AG09309 (cell line): ENCODE measurements at regions not wholly inside any gene's neighbourhood (a gene's known extent, or its start where the extent isn't known, plus 50 kb on each side); places are given as distances from the start of the nearest gene placed in this dataset.

Experiments
- DNase-seq: peaks from one replicate; pipeline ENCODE4 v3.0.0-alpha.2; 2010; ENCODE audit warnings: low read depth
- H3K4me3 ChIP-seq: 2 replicates; pipeline ENCODE4 v1.5.1; 2011; ENCODE audit warnings: mild to moderate bottlenecking, low read depth, low read length, moderate library complexity; ENCODE audit not compliant: control insufficient read depth
- CTCF ChIP-seq: IDR thresholded peaks from 2 replicates; pipeline ENCODE4 v1.5.1; 2011; ENCODE audit warnings: mild to moderate bottlenecking, low read depth, low read length, inconsistent platforms; ENCODE audit not compliant: insufficient read depth, control insufficient read depth; ENCODE audit errors: missing control alignments

DNA sequence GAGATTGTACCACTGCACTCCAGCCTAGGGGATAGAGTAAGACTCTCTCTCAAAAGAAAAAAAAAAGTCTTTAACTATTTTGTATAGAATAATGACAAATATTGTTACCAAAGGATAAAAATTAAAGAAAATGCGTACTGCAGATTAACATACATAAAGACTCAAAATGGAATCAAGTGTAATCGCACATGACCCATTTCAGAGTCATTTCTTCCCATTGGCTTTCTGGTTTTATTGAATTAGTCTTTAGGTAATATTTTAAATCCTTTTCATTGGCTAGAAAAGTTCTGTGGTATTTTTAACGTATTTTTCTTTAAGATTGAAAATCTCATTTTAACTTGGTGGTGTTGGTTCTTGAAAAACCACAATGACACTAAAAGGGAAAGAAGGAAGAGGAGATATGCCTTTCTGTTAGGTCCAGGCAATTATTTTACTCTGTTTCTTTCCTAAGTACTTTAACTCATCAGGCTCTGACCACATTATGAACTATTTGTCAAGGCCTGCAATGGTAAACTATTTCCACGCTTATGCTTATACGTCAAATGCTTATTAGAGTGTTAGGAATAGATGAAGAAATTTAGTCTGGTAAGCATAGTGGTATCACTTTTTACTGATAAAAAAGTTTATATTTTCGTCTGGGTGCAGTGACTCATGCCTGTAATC lies 52.3 kb downstream of the PLEKHG1 start:
- no peak for DNase-seq
- no peak overlapping the region for H3K4me3 ChIP-seq
- TF ChIP-seq CTCF: no peak

- DNase-seq: no peak
- H3K4me3 ChIP-seq: no peak overlapping the region
- no peak for TF ChIP-seq CTCF
These were observed 53.3 kb downstream of the PLEKHG1 start for GRCh38 chr6:150652848-150653613.

- DNase-seq: no peak
- H3K4me3 ChIP-seq: no peak overlapping the region
- no peak for TF ChIP-seq CTCF
These were observed 54.9 kb downstream of the PLEKHG1 start for GRCh38 chr6:150654608-150655007.

DNA sequence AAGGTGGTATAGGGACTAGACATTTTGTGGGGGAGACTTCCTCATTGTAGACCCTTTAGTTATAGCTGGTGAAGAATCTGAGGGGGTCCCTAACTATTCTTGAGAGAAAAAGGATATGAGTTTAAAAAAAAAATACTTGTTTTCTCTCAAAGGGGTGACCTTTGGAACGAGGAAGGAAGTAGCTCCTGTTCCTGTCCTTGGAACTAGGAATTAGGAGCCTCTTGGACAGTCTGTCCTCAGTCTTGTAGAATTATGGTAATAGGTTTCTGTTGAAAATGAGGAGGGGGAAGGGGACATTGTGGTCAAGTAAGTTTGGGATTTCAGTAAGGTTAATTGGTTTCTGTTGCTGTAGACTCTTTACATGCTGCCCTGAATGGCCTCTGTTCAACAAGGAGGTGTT lies 56.5 kb downstream of the PLEKHG1 start:
- no peak for TF ChIP-seq CTCF
- no peak for DNase-seq
- no peak overlapping the region for H3K4me3 ChIP-seq

- no peak overlapping the region for H3K4me3 ChIP-seq
- DNase-seq: no peak
- TF ChIP-seq CTCF: no peak
These were observed 58.7 kb downstream of the PLEKHG1 start for GRCh38 chr6:150658421-150658820.

DNA sequence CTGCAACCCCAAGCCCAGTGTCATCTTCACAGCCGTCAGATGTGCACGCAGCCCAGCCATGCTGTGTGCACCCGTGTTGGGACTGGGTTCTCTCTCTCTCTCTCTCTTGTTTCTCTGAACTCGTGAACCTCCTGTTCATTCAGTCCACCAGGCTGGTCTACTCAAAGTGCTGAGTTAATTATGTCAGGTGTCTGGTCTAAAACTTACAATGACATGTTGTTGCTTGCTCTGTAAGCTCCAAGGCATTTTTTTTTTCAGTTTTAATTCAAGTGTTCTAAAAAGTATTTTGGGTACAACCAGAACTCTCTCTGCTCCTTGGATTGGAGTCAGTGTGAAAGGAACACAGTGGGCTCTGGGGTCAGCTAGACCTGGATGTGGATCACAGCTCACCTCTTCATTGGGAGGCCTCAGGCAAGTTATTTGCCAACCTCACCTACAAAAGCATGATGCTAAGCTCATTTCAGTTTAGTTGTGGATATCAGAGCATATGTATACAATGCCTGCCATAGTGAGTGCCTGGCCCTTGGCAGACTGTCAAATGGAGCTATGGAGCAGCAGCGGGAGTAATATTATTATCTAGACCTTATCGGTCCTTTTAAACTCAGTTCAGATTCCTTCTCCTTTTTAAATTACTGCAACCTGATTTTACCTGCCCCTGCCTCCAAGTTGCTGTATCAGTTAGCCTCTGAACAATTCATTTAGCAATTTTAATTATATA lies 59.5 kb downstream of the PLEKHG1 start:
- no peak for TF ChIP-seq CTCF
- no peak overlapping the region for H3K4me3 ChIP-seq
- no peak for DNase-seq
